ENCODE measurements at regions not wholly inside any gene's neighbourhood (a gene's known extent, or its start where the extent isn't known, plus 50 kb on each side); places are given as distances from the start of the nearest gene placed in this dataset.

GRCh38 chr3:23701716-23702597, 103.8 kb upstream of the UBE2E1 start:
- TF ChIP-seq EZH2 (IDR thresholded peaks at IDR 0.05; ENCODE audit: insufficient read depth, low read length) (no peak), CTCF (IDR thresholded peaks at IDR 0.05; ENCODE audit: insufficient read depth, low read depth, low read length) (no peak)
